ENCODE measurements at regions not wholly inside any gene's neighbourhood (a gene's known extent, or its start where the extent isn't known, plus 50 kb on each side); places are given as distances from the start of the nearest gene placed in this dataset.

DNA sequence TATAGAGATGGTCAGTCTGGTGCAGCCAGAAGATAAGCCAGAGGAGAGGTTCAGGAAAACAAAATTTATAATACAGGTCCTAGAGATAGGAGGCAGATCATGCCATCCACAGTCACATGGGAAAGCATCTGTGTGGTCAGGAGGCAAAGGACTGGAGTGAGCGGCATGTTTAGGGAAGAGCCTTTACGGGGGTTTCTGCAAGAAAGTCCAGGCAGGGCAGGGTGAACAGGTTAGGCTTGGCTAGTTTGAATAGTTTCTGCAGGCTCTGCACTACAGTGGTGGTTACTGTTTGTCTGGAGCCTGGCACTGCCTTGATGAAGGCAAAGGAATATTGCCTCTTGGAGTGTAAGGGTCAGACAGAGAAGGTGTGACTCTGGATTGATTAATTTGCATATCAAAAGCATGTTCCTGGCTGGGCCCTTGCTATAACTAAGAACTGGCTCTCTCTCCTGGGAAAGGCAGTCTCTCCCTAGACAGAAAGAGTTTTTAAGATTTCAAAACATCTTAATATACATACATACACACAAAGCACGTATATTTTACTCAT lies 1034.7 kb upstream of the CHAC2 start:
- TF ChIP-seq, protein P1, sequence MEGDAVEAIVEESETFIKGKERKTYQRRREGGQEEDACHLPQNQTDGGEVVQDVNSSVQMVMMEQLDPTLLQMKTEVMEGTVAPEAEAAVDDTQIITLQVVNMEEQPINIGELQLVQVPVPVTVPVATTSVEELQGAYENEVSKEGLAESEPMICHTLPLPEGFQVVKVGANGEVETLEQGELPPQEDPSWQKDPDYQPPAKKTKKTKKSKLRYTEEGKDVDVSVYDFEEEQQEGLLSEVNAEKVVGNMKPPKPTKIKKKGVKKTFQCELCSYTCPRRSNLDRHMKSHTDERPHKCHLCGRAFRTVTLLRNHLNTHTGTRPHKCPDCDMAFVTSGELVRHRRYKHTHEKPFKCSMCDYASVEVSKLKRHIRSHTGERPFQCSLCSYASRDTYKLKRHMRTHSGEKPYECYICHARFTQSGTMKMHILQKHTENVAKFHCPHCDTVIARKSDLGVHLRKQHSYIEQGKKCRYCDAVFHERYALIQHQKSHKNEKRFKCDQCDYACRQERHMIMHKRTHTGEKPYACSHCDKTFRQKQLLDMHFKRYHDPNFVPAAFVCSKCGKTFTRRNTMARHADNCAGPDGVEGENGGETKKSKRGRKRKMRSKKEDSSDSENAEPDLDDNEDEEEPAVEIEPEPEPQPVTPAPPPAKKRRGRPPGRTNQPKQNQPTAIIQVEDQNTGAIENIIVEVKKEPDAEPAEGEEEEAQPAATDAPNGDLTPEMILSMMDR (IDR thresholded peaks at IDR 0.05 in 4 of 5, conservative IDR thresholded peaks at IDR 0.05 in 1 of 5), result no peak
- no peak for TF ChIP-seq POLR2A (IDR thresholded peaks at IDR 0.05)

Data from gastrocnemius medialis (tissue), 4 donors.